GM19025 (cell line): ENCODE measurements at regions not wholly inside any gene's neighbourhood (a gene's known extent, or its start where the extent isn't known, plus 50 kb on each side); places are given as distances from the start of the nearest gene placed in this dataset.
"Not testable (repeated sequence)": the region's sequence is repeated elsewhere in the genome, so short reads cannot be mapped to it uniquely, and the experiment has no call there.

Experiments used
- ATAC-seq: cut with Tn5 transposase; IDR thresholded peaks from one replicate; pipeline ENCODE4 v1.9.1; 2021; ENCODE audit warnings: mild to moderate bottlenecking, low read depth, moderate library complexity; ENCODE audit not compliant: unreplicated experiment

DNA sequence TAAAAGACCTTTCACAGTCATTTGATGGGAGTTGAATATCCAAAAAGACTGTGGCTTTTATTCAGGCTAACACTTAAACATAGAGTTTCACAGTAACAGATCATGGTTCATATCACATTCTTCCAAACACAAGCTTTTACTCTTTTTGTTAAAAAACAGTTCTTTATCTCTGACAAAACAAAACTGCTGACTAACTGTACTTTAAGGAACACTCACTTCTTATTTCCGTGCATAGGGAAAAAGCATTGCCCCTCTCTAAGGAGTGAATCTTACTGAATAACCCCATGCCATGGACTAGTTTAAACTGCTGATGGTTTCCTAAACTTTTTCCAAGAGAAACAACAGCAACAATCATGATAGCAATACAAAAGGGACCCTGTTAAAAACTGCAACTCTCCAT, 297.0 kb upstream of the INTU start:
- ATAC-seq = no peak

DNA sequence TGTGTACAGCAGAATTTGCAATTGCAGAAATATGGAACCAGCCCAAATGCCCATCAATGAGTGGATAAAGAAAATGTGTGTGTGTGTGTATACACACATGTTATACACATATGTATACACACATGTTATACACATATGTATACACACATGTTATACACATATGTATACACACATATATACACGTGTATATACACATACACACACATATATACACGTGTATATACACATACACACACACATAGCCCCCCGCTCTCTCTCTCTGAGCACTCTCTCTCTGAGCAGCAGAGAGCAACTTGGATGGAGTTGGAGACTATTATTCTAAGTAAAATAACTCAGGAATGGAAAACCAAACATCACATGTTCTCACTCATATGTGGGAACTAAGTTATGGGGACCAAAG, 289.6 kb upstream of the INTU start:
- ATAC-seq = not testable (repeated sequence)

DNA sequence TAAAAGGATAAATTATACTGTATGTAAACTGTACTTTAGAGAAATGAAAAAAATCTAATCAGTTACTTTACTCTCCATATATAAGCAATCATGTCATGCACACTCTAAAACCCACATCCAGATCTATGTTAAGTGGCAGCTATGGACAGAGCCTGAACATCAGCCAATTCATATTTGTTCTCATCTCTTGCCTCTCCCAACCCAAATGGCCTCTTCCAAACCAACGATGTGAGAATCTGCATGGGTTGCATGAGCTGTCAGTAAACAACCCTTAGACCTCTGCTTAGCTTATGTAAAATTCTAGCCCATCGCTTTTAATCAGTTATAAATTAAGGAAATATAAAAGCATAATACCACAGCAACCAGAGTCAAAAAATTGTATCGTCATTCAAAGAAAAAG, 288.7 kb upstream of the INTU start:
- ATAC-seq = no peak

DNA sequence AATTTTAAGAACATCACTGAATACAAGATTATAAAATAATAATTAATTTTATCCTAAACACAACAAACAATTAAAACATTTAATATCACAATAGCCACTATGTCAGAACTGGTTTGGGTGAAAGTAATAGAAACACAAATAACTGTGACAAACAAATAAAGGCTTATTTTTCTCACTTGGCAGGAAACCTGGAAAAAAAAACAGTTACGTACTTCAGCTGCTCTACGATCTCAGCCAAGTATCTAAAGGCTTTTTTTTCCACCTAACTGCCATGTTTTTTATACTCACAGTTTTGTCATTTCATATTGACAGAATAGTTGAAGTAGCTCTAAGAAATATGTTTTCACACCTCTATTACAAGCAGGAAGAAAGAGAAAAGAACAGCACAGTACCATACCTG, 284.8 kb upstream of the INTU start:
- no peak for ATAC-seq

DNA sequence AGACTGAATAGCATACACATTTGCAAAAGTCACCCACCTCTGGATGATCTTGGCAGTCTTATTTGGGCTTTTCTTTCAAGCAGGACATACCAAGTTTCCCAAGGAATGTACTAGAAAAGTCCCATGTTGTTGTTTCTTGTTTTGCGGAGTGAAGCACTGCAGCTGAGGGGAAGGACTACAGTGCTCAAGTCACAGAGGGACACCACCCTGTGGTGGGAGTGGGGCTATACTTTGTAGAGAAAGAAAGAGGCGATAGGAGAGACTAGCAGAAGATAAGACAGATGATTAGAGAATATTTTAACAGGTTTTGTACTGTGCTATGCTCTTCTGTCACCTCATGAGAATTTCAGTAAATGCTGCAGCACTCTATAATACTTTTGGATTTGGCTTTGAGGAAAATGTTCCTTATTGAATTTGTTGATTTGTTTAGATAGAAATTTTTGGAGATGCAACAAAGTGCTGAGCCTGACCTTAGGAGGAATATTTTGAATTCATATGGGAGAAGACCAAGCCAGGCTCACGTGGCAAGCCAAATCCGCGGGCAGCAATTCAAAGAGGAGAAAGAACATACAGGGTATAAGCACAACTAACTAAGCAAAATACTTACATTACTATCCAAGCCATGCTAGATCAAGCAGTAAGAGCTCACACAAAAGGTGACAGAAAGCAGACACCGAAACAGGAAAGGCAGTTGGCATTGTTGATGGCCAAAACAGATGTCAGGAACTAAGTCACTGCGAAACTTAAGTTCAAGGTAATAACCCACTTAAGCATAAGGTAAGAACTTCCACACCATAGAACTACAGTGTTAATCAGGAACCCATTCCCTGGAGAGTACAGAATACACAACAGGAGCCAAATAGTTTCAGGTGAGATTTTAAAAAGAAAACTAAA, 280.3 kb upstream of the INTU start:
- no peak for ATAC-seq

DNA sequence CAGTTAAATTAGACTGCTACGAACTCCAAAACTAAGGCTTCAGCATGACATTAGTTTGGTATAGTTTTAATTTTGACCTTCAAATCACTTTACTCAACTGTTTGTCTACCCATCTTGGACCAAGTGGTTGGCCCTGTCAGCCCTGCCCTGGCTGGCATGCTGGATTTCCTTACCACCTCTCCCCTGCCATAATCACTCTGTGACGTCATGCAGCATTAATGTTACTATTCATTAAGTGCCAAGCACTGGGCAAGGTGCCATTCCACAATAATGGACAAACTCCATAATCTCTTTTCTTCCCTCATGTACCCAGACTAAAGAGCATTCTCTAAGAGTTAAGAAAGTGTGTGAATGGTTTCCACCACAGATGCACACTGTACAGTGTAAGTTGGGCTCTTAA, 277.0 kb upstream of the INTU start:
- ATAC-seq = no peak

DNA sequence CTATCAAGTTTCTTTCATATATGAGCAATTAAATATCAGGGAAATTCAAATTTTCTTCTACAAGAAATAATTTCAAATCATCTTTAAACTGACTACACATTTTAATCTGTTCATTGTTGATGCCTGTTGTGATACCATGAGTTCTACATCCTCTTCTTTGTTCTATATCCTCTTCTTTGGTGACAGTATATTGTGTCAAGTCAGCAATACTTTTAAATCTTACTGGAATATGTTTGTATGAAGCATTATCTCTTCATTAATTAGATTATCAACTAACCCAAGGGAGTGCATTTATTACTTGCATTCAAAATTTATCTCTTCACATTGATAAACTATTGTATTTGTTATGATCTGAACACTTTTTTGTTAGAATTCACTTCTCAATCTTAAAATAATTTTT, 275.0 kb upstream of the INTU start:
- ATAC-seq = no peak

DNA sequence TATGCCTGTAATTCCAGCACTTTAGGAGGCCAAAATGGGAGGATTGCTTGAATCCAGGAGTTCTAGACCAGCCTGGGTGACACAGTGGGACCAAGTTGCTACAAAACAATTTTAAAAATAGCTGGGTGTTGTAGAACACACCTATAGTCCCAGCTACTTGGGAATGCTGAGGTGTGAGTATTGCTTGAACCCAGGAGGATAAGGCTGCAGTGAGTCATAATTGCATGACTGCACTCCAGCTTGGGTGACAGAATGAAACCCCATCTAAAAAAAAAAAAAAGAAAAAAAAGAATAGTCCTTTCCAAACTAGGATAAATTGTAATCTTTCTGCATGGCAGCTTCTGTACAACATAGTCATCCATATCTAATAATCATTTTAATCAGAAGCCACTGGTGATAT, 270.1 kb upstream of the INTU start:
- no peak for ATAC-seq

DNA sequence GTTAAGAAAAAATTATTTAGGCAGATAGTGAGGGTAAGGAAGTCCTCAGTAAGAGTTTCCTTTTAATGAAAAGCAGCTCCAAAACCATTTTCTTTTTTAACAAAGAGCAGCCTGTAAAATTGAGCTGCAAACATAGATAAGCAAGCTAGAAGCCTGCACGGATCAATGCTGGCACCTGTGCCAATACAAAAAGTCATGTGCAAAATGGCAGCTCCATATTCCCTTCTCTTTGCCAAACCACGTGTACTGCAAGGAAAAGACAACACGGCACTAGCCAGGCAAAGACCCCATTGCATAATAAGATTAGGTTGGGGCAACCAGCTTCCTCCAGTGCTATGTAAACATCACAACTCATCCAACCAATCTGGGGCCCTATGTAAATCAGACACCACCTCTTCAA, 268.4 kb upstream of the INTU start:
- no peak for ATAC-seq

DNA sequence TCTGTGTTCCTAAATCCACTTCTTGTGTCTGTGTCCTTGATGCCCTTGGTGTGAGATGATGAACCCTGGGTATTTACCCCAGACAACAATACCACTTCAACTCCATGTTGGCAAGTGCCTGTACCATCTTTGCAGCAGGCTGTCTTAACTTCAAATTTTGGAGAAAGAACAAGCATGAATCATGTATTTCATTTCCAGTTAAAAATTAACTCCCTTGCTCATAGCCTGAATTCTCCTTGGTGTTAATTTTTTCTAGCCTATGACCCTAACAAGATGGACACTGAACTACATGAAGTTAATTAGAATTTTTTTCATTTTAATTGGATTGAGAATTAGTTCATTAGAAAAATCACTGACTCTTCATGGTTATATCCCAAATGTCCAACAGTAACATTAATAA, 267.8 kb upstream of the INTU start:
- ATAC-seq = no peak

DNA sequence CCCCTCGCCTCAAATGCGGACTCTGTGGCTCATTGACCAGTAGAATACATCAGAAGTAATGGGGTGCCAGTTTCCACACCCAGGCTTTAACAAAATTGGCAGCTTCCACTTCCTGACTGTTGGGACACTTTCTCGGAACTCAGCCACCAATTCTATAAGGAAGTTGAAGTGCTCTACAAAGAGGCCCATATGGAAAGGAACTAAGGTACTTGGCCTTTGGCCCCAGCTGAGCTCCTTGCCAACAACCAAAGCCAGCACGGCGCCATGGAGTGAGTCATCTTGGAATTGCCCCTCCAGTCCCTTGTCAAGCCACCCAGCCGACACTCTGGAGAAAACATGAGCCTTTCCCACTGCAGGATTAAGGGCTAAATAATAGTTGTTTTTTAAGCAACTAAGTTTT, 262.2 kb upstream of the INTU start:
- ATAC-seq = no peak

DNA sequence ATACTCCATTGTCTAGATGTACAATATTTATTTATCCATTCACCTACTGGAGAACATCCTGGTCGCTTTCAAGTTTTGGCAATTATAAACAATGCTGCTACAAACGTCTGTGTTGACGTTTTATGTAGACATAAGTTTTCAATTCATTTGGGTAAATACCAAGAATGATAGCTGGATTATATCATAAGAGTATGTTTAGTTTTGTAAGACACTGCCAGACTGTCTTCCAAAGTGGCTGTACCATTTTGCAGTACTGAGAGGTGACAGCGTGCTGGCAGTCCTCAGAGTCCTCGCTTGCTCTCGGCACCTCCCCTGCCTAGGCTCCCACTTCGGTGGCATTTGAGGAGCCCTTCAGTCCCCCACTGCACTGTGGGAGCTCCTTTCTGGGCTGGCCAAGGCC, 253.3 kb upstream of the INTU start:
- no peak for ATAC-seq

DNA sequence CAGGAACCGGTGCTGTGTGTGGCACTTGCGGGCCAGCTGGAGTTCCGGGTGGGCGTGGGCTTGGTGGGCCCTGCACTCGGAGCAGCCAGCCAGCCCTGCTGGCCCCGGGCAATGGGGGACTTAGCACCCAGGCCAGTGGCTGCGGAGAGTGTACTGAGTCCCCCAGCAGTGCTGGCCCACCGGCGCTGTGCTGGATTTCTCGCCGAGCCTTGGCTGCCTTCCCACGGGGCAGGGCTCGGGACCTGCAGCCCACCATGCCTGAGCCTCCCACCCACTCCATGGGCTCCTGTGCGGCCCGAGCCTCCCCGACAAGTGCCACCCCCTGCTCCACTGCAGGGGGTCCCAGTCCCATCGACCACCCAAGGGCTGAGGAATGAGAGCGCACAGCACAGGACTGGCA, 252.8 kb upstream of the INTU start:
- not testable (repeated sequence) for ATAC-seq

DNA sequence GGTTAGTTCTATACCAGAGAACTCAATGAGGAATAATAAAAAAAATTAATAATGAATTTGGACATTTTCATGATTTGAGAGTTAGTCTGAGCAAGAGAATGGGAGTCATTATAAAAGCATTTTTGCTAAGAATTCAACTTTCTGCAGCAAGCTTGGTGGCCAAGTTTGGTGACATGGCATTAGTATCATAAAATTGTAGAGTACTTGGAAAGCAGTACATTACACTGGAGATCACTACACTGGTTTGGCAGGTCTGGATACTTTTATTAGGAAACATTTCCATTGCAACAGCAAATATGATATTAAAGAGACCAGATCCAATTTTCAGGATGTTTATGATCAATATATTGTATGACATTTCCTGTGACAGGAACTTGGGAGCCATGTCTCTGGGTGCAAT, 249.1 kb upstream of the INTU start:
- no peak for ATAC-seq

DNA sequence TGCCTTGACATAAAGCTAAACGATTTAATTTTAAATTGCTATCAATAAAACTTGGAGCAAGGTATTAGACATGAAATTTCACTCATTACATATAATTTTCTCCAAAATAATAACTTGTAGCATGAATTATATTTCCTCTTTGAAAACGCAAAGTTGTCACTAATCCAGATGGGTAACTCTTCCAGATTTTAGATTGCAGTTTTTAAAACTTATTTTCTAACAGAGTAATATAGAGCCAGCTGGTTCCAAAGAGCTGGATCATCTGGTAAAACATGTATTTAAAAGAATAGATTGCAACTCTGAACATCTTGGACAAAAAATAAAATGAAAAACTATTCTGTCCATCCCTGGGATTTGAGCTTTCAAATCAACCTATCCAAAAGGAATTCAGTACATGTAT, 238.2 kb upstream of the INTU start:
- no peak for ATAC-seq

DNA sequence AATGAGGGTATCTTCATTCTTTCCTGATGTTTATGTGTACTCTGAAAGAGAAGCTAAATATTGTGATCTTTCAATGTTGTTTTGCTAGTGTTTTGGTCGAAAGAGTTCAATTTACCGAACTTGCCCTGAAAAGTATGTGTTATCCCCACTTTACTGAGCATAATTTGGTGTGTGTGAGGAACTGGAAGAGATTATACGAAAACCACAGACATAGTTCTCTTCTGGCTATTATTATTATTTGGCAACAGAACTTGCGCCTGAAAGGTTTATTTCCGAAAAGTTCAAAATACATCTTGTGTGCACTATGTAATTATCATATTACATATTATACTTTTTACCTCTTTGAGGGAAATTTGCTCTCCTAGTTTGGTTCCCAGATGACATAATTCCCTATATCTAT, 232.5 kb upstream of the INTU start:
- ATAC-seq = no peak

DNA sequence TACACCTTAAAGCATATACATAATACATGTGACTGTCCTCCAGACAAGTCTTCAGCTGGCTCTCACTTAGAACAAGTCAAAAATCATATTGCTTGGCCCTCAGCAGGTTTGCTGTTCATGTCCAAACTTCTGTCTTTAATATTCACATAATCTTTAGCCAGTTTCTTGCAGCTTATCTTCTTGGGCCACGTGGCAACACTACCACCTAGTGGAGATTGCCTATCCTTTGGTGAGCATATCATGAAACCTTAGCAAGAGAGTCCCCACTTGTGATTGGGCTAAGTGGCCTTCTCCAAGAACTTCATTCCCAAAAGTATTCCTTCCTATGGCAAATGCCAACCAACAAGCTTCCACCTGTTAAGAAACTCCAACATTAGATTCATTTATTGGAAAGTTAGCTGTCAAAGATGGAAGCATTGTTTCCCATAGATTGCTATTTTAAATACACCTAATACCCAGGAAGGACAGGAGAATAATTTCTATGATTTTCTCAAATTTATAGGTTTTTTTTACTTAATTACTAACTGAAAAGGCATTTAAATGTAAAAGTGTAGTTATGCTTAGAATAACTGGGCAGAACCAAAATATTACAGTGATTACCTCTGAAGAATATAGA, 231.9 kb upstream of the INTU start:
- peak; percentile 63 for ATAC-seq

DNA sequence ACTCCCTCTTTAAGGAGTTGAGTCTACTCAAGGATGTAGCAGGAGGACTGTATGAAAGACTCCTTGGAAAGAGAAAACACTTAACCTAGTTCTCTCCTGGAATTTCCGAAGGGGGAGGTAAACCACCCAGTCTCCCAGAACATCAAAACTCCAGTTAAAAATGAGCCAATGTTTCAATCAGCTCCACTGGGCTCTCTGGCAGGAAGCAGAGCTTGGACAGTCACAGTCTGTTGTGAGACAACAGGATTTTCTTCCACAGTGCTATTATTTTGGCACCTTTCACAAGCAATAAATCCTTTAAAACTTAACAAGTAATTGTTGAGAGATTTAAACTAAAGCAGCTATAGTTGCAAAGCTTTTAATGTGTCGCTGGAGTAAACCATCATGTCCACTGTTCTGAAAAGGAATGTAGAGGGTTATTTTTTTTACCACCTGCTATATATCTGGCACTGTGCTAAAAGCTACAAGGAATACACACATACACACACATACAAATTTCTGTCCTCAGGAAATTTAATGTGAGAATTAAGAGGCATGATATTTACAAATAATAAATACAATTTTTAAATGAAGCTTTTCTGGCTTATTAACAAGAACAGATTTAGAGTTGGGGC, 229.2 kb upstream of the INTU start:
- ATAC-seq = no peak

DNA sequence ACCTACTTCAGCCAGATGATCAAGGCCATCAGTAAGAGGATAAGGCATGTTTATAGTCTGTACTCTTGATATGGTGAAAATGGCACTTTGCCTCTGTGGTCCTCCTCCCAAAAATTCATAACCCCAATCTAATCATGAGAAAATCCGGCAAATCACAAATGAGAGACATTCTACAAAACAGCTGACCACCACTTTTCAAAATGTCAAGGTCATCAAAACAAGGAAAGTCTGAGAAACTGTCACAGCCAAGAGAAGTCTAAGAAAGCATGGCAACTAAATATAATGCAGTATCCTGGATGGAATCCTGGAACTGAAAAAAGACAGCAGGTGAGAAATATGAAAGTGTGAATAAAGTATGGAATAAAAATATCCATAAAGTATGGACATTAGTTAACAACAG, 226.6 kb upstream of the INTU start:
- ATAC-seq = no peak

DNA sequence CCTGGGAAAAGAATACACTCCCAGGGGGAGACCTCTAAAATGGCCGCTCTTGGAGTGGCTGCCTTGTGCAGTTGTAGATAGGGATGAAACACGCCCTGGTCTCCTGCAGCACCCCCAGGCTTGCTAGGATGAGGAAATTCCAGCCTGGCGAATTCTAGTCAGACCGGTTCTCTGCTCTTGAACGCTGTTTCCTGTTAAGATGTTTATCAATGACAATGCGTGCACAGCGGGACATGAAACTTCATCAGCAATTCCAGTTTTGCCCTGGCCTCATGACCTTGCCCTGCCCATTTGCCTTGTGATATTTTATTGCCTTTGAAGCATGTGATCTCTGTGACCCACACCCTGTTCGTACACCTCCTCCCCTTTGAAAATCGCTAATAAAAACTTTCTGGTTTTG, 225.2 kb upstream of the INTU start:
- ATAC-seq = not testable (repeated sequence)

DNA sequence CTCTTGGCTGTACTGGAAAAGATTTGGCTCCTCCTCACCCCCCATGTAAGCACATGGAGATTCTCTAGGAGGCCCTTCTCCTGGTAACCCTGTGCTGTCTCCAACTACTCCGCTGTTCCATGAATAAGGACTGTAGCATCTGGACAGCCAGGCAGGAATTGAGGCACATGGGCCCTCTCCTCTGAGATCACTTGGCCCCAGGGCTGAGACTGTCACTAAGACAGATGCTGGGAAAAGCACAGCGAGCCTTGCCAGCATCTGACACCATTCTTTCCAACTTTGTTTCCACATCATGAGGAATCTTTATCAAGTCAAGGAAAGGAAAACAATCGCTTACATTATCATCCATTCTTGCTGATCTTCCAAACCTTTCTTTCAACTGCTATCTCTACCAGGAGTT, 222.6 kb upstream of the INTU start:
- ATAC-seq = no peak

DNA sequence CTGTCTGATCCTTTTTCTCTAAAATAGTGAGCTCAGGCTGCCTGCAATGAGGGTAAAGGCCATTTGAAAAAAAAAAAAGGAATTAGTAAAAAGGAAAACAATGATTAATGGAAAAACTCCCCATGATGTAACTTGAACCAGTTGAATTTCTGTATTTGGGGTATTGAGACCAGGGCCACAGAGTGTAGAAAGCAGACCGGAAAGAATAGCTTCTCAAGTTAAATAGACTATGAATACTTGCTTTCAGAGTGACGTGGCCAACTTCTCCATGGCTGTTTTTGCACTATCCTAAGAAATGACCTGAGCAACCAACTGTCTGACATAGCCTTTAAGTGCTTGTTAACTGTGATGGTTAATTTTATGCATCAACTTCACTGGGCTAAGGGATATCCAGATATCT, 222.1 kb upstream of the INTU start:
- no peak for ATAC-seq
